Activated CD4-positive, alpha-beta T cell treated with anti-CD3 and anti-CD28 coated beads for 36 hours (primary cell): ENCODE measurements at regions not wholly inside any gene's neighbourhood (a gene's known extent, or its start where the extent isn't known, plus 50 kb on each side); places are given as distances from the start of the nearest gene placed in this dataset.

ENCODE experiments used
- ATAC-seq: fragments of 200-7000 bp; cut with Tn5 transposase; one replicate; pipeline ENCODE4 v1.10.0; 2021; ENCODE audit warnings: mild to moderate bottlenecking, moderate library complexity
- CTCF ChIA-PET: fragments of 350-600 bp; sonication (Branson Sonifier 250); formaldehyde crosslinking; loops from one replicate; lab custom pipeline; 2021; ENCODE audit warnings: antibody characterized with exemption; lab: Charles Lee
- POLR2A ChIA-PET: fragments of 350-600 bp; sonication (Branson Sonifier 250); formaldehyde crosslinking; loops from one replicate; lab custom pipeline; 2021; ENCODE audit warnings: antibody characterized with exemption, inconsistent platforms; lab: Charles Lee
- DNase-seq: peaks from one replicate; pipeline ENCODE4 v3.0.0-alpha.2; 2020
- H3K27ac Mint-ChIP-seq: one replicate; pipeline ENCODE4 v1.8.0; 2021; ENCODE audit warnings: mixed read lengths
- H3K27me3 Mint-ChIP-seq: one replicate; pipeline ENCODE4 v1.8.0; 2021; ENCODE audit warnings: mixed read lengths
- H3K36me3 Mint-ChIP-seq: one replicate; pipeline ENCODE4 v1.8.0; 2021; ENCODE audit warnings: low read depth, mixed read lengths
- H3K4me1 Mint-ChIP-seq: one replicate; pipeline ENCODE4 v1.8.0; 2021; ENCODE audit warnings: mixed read lengths
- H3K4me3 Mint-ChIP-seq: one replicate; pipeline ENCODE4 v1.8.0; 2021; ENCODE audit warnings: mild to moderate bottlenecking, moderate library complexity, mixed read lengths
- H3K9me3 Mint-ChIP-seq: one replicate; pipeline ENCODE4 v1.8.0; 2021; ENCODE audit warnings: low read depth, mixed read lengths
- intact Hi-C, 2 experiments: fragments of 100-400 bp; cut with DNase I in 1 of 2; cut with micrococcal nuclease in 1 of 2; formaldehyde crosslinking; loops; one replicate each; pipeline versions ENCODE4 v1.14.2 to v1.15.1; 2022 to 2024; cut with DNase I, micrococcal nuclease

DNA sequence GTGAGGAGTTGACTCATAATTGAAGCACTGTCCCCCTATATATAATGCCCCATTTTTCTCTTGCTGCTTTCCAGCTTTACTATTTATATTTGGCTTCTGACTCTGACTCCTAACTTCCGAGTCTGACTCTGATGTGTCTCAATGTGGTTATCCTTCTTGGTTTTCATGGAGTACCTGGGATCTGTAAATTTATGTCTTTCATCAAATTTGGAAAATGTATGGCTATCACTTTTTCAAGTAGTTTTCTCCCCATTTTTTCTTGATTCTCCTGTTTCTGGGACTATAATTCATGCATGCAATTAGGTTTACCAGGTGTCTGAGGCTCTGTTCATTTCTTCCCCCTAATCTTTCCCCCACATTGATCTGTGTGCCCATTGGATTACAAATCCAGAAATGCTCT is 156.8 kb upstream of the SFRP2 start:
- peaks cover 17% of the 10 kb centered on the region for H3K9me3 Mint-ChIP-seq
- intact Hi-C loops: loop anchor here in 1 of 2 experiments (10.0 kb wide), 1 partner anchor 549 kb away; the partner anchor contains the start of gene DCHS2
- H3K36me3 Mint-ChIP-seq: peaks cover 12% of the 10 kb centered on the region
- no peak overlapping the region for H3K27ac Mint-ChIP-seq
- no peak for ATAC-seq
- POLR2A ChIA-PET: no interaction called here
- H3K27me3 Mint-ChIP-seq: peaks cover 48% of the 10 kb centered on the region
- no peak for DNase-seq
- no peak overlapping the region for H3K4me3 Mint-ChIP-seq
- H3K4me1 Mint-ChIP-seq: peaks cover 34% of the 10 kb centered on the region
- CTCF ChIA-PET: no interaction called here

- POLR2A ChIA-PET: no interaction called here
- Mint-ChIP-seq H3K4me1 (peaks cover 18% of the 10 kb centered on the region), H3K36me3 (peaks cover 12% of the 10 kb centered on the region), H3K9me3 (peaks cover 17% of the 10 kb centered on the region), H3K4me3 (no peak overlapping the region), H3K27ac (no peak overlapping the region), H3K27me3 (peaks cover 50% of the 10 kb centered on the region)
- CTCF ChIA-PET: interaction anchor here (0.6 kb wide), 1 partner anchor 292 kb away, joined by 4 read pairs; no protein-coding TSS in a partner anchor
- intact Hi-C loops: loop anchor here (2.0 to 10.0 kb wide), 4 partner anchors 27 to 551 kb away; partner anchors contain the start of gene DCHS2 (in 1 of the 2)
- DNase-seq (no peak), ATAC-seq (peak; percentile 98)
Observed at GRCh38 chr4:153943738-153944415, 155.0 kb upstream of the SFRP2 start.

DNA sequence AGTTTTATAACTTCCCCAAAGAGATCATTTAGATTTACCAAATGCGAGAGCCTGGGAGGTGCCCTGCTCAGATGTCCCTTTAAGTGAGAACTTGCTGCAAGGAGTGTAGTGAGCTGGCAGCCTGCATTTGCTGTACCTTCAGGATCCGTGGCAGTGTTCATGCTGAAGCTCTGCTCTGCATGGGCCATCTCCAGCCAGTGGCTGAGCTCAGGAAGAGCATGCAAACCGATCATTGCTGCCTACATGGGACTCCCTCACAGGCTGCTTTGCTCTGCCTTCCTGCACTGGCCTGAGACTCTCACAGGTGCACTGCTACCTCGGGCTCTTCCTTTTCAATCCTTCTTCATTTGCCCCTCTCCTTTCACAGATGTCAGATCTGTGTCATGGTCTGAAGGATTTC is 152.0 kb upstream of the SFRP2 start:
- peaks cover 9% of the 10 kb centered on the region for H3K36me3 Mint-ChIP-seq
- intact Hi-C loops: loop anchor here in 1 of 2 experiments (5.0 to 10.0 kb wide), 3 partner anchors 134 to 554 kb away; partner anchors contain the start of gene DCHS2
- H3K27ac Mint-ChIP-seq: no peak overlapping the region
- peaks cover 10% of the 10 kb centered on the region for H3K9me3 Mint-ChIP-seq
- peaks cover 41% of the 10 kb centered on the region for H3K27me3 Mint-ChIP-seq
- H3K4me1 Mint-ChIP-seq: peaks cover 15% of the 10 kb centered on the region
- DNase-seq: no peak
- ATAC-seq: no peak
- ChIA-PET CTCF (interaction anchor here (1.3 kb wide), 1 partner anchor 9 kb away, joined by 3 read pairs; no protein-coding TSS in a partner anchor), POLR2A (interaction anchor here (0.7 kb wide), 1 partner anchor 318 kb away, joined by 3 read pairs; no protein-coding TSS in a partner anchor)
- H3K4me3 Mint-ChIP-seq: no peak overlapping the region

GRCh38 chr4:153939570-153939969 is 150.7 kb upstream of the SFRP2 start:
- DNase-seq: no peak
- CTCF ChIA-PET: interaction anchor here (0.6 to 1.0 kb wide), 4 partner anchors 22 to 1638 kb away, joined by 3 to 4 read pairs (median 3); no protein-coding TSS in a partner anchor
- intact Hi-C loops: no loop called here
- Mint-ChIP-seq H3K27ac (no peak overlapping the region), H3K9me3 (peaks cover 1% of the 10 kb centered on the region), H3K36me3 (no peaks in the 10 kb centered on the region), H3K4me3 (no peak overlapping the region), H3K27me3 (peaks cover 40% of the 10 kb centered on the region), H3K4me1 (peaks cover 14% of the 10 kb centered on the region)
- no peak for ATAC-seq
- POLR2A ChIA-PET: no interaction called here

GRCh38 chr4:153938994-153939393 is 150.1 kb upstream of the SFRP2 start:
- Mint-ChIP-seq H3K36me3 (no peaks in the 10 kb centered on the region), H3K9me3 (no peaks in the 10 kb centered on the region), H3K27me3 (peaks cover 41% of the 10 kb centered on the region), H3K27ac (no peak overlapping the region), H3K4me1 (peaks cover 13% of the 10 kb centered on the region), H3K4me3 (no peak overlapping the region)
- ATAC-seq (no peak), DNase-seq (no peak)
- intact Hi-C loops: no loop called here
- POLR2A ChIA-PET: no interaction called here
- CTCF ChIA-PET: interaction anchor here (0.9 to 1.0 kb wide), 2 partner anchors 21 to 153 kb away, joined by 3 to 4 read pairs; no protein-coding TSS in a partner anchor

- POLR2A ChIA-PET: no interaction called here
- no peaks in the 10 kb centered on the region for H3K9me3 Mint-ChIP-seq
- H3K27me3 Mint-ChIP-seq: peaks cover 45% of the 10 kb centered on the region
Observed at GRCh38 chr4:153937289-153937688, 148.4 kb upstream of the SFRP2 start.

GRCh38 chr4:153936121-153936520 is 147.2 kb upstream of the SFRP2 start:
- H3K36me3 Mint-ChIP-seq: no peaks in the 10 kb centered on the region
- no peak overlapping the region for H3K4me3 Mint-ChIP-seq
- ChIA-PET CTCF (no interaction called here), POLR2A (no interaction called here)
- H3K27ac Mint-ChIP-seq: no peak overlapping the region
- peaks cover 39% of the 10 kb centered on the region for H3K27me3 Mint-ChIP-seq
- DNase-seq (no peak), ATAC-seq (no peak)
- H3K4me1 Mint-ChIP-seq: peaks cover 4% of the 10 kb centered on the region
- intact Hi-C loops: no loop called here
- no peaks in the 10 kb centered on the region for H3K9me3 Mint-ChIP-seq

More at GRCh38 chr4:153937289-153937688, 148.4 kb upstream of the SFRP2 start:
- Mint-ChIP-seq H3K4me3 (no peak overlapping the region), H3K27ac (no peak overlapping the region), H3K4me1 (peaks cover 4% of the 10 kb centered on the region), H3K36me3 (no peaks in the 10 kb centered on the region)
- DNase-seq: no peak
- CTCF ChIA-PET: no interaction called here
- ATAC-seq: no peak
- intact Hi-C loops: no loop called here

DNA sequence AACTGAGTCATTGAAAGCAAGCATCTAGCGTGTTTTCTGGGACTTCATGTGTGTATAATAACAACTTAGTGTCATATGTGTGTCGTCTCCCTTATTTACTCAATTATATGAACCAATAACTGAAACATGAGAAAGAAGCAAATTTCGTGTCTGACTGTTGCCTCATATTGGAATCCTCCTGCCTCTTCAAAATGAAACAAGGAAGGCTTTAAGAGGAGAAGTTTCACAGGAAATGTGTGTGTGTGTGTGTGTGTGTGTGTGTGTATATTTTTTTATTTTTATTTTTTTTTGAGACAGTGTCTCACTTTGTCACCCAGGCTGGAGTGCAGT is 145.8 kb upstream of the SFRP2 start:
- POLR2A ChIA-PET: no interaction called here
- Mint-ChIP-seq H3K4me3 (no peak overlapping the region), H3K4me1 (peaks cover 4% of the 10 kb centered on the region), H3K27ac (no peak overlapping the region), H3K27me3 (peaks cover 33% of the 10 kb centered on the region), H3K36me3 (no peaks in the 10 kb centered on the region), H3K9me3 (no peaks in the 10 kb centered on the region)
- intact Hi-C loops: no loop called here
- DNase-seq (no peak), ATAC-seq (no peak)
- CTCF ChIA-PET: no interaction called here

- CTCF ChIA-PET: no interaction called here
- no peak overlapping the region for H3K4me3 Mint-ChIP-seq
- ATAC-seq (no peak), DNase-seq (no peak)
- no peak overlapping the region for H3K27ac Mint-ChIP-seq
- peaks cover 33% of the 10 kb centered on the region for H3K27me3 Mint-ChIP-seq
- peaks cover 4% of the 10 kb centered on the region for H3K4me1 Mint-ChIP-seq
- no peaks in the 10 kb centered on the region for H3K36me3 Mint-ChIP-seq
- POLR2A ChIA-PET: no interaction called here
- intact Hi-C loops: no loop called here
- no peaks in the 10 kb centered on the region for H3K9me3 Mint-ChIP-seq
Observed at GRCh38 chr4:153933915-153934687, 145.2 kb upstream of the SFRP2 start.

GRCh38 chr4:153931804-153932203 is 142.9 kb upstream of the SFRP2 start:
- CTCF ChIA-PET: no interaction called here
- Mint-ChIP-seq H3K9me3 (no peaks in the 10 kb centered on the region), H3K27ac (no peak overlapping the region), H3K36me3 (no peaks in the 10 kb centered on the region), H3K4me3 (no peak overlapping the region), H3K27me3 (peaks cover 35% of the 10 kb centered on the region), H3K4me1 (peaks cover 4% of the 10 kb centered on the region)
- ATAC-seq: no peak
- intact Hi-C loops: no loop called here
- DNase-seq: no peak
- POLR2A ChIA-PET: no interaction called here

GRCh38 chr4:153929675-153930074 is 140.8 kb upstream of the SFRP2 start:
- DNase-seq (no peak), ATAC-seq (no peak)
- intact Hi-C loops: no loop called here
- no peaks in the 10 kb centered on the region for H3K36me3 Mint-ChIP-seq
- H3K4me3 Mint-ChIP-seq: no peak overlapping the region
- no peaks in the 10 kb centered on the region for H3K9me3 Mint-ChIP-seq
- ChIA-PET POLR2A (no interaction called here), CTCF (no interaction called here)
- H3K27me3 Mint-ChIP-seq: peaks cover 23% of the 10 kb centered on the region
- peaks cover 4% of the 10 kb centered on the region for H3K4me1 Mint-ChIP-seq
- no peak overlapping the region for H3K27ac Mint-ChIP-seq
